ENCODE measurements at regions not wholly inside any gene's neighbourhood (a gene's known extent, or its start where the extent isn't known, plus 50 kb on each side); places are given as distances from the start of the nearest gene placed in this dataset.

GRCh38 chr12:91952916-91953315, 192.7 kb downstream of the BTG1 start:
- TF ChIP-seq, protein P1, sequence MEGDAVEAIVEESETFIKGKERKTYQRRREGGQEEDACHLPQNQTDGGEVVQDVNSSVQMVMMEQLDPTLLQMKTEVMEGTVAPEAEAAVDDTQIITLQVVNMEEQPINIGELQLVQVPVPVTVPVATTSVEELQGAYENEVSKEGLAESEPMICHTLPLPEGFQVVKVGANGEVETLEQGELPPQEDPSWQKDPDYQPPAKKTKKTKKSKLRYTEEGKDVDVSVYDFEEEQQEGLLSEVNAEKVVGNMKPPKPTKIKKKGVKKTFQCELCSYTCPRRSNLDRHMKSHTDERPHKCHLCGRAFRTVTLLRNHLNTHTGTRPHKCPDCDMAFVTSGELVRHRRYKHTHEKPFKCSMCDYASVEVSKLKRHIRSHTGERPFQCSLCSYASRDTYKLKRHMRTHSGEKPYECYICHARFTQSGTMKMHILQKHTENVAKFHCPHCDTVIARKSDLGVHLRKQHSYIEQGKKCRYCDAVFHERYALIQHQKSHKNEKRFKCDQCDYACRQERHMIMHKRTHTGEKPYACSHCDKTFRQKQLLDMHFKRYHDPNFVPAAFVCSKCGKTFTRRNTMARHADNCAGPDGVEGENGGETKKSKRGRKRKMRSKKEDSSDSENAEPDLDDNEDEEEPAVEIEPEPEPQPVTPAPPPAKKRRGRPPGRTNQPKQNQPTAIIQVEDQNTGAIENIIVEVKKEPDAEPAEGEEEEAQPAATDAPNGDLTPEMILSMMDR (IDR thresholded peaks at IDR 0.05) = no peak
- TF ChIP-seq POLR2A (IDR thresholded peaks at IDR 0.05) = no peak

All from uterus (tissue), 2 donors.